WI38 (cell line): ENCODE measurements at regions not wholly inside any gene's neighbourhood (a gene's known extent, or its start where the extent isn't known, plus 50 kb on each side); places are given as distances from the start of the nearest gene placed in this dataset.

Experiments
- H3K4me3 ChIP-seq: 2 replicates; pipeline ENCODE4 v1.5.1; 2011; ENCODE audit warnings: low read depth, mild to moderate bottlenecking, control low read depth, low read length
- TF ChIP-seq, protein P1 (sequence below): IDR thresholded peaks from 2 replicates; pipeline ENCODE4 v1.5.1; 2012; ENCODE audit warnings: low read depth, mild to moderate bottlenecking, control low read depth, low read length

DNA sequence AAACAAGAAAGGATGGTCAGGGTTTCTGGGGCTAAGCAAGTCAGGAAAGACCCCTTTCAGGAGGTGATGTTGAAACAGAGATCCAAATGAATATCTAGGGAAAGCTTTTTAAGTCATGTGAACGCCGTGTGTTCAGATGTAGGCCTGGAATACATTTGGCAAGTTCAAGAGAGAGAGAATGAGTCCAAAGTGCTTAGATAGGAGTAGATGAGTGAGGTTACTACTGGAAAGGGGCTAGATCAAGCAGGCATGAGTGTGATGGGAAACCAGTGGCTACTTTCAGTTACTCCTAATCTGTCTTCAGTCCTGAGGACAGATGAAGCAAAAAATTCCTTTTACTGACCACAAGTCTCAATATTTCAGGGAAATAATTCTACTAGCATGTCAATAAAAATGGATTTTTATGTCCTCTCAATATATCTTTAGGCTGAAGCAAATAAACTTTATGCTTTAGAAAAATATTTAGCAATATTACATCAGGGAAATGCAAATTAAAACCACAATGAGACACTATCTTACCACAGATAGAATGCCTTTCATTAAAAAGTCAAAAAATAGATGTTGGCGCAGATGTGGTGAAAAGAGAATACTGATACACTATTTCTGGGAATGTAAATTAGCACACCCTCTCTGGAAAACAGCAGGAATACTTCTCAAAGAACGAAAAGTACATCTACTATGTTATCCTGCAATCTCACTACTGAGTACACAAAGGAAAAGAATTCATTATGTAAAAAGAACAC lies 1085.0 kb upstream of the TENM4 start:
- no peak overlapping the region for H3K4me3 ChIP-seq
- TF ChIP-seq, protein P1, sequence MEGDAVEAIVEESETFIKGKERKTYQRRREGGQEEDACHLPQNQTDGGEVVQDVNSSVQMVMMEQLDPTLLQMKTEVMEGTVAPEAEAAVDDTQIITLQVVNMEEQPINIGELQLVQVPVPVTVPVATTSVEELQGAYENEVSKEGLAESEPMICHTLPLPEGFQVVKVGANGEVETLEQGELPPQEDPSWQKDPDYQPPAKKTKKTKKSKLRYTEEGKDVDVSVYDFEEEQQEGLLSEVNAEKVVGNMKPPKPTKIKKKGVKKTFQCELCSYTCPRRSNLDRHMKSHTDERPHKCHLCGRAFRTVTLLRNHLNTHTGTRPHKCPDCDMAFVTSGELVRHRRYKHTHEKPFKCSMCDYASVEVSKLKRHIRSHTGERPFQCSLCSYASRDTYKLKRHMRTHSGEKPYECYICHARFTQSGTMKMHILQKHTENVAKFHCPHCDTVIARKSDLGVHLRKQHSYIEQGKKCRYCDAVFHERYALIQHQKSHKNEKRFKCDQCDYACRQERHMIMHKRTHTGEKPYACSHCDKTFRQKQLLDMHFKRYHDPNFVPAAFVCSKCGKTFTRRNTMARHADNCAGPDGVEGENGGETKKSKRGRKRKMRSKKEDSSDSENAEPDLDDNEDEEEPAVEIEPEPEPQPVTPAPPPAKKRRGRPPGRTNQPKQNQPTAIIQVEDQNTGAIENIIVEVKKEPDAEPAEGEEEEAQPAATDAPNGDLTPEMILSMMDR: no peak

DNA sequence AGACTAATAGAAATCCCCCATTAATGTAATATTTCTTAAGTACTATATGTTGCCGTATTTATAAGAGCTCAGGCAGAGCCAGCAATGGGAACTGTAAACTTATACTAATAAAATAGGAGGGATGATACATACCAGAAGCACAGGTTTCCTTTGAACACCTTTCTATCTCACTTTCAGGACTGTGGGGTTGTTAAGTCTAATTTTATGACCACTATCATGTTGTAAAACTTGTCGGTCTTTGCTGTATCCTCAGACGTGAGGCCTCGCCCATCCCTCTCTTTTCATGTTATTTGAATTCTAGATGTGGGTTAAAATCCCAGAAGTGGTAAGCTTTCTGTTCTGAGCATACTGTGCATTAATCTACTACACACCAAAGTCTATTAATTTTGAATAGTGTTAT lies 1083.5 kb upstream of the TENM4 start:
- H3K4me3 ChIP-seq: no peak overlapping the region
- TF ChIP-seq, protein P1: no peak

DNA sequence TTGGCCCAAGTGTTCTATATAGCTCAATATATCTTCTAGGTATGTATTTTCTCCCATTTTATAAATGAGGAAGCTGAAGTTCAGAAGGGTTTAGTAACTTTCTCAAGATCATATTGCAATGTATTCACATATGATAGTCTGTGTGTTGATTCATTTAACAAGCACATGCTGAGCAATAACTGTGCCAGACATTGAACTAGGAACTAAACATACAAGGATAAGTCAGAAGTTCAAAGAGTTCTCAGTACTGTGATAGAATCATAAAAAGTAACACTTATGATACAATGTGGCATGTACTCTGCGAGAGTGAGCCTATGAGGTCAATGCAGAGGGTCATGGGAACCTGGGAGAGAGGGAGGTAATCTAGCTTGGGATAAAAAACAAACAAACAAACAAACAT lies 1082.2 kb upstream of the TENM4 start:
- TF ChIP-seq, protein P1: no peak
- no peak overlapping the region for H3K4me3 ChIP-seq

DNA sequence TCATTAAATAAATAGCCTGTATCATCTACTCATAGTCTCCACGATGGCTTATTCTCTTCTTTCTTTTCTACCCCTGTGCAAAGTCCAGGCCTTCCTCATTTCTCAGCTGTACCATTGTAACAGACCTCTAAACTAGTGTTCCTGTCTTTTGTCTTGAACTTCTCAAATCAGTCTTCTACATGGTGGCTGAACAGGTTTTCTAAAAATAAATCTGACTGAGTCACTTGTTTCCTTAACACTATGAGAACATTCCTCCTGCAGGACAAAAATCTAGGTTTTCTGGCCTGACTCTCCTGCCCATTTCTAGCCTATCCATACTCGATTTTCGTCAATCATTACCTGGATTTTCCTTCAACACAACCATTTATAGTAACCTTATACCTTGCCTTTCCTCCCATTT lies 1080.8 kb upstream of the TENM4 start:
- TF ChIP-seq, protein P1: no peak
- H3K4me3 ChIP-seq: no peak overlapping the region

DNA sequence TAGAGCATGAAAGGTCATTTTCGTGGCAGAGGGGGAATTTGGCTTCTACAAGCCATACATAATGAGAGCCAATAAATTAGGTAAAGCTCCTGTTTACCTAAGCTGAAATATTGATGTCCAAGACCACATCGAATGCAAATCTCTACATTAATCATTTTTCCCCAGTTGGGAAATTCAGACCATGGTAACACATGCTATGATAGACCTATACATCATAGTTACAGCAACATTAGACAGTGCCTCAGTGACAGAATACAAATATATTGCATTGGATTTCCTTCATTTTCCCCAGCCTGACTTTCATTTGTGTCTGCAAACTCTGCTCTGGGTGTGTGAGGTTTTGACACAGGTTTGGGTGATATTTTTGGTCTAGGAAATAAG lies 1079.7 kb upstream of the TENM4 start:
- TF ChIP-seq, protein P1: no peak
- H3K4me3 ChIP-seq: no peak overlapping the region

DNA sequence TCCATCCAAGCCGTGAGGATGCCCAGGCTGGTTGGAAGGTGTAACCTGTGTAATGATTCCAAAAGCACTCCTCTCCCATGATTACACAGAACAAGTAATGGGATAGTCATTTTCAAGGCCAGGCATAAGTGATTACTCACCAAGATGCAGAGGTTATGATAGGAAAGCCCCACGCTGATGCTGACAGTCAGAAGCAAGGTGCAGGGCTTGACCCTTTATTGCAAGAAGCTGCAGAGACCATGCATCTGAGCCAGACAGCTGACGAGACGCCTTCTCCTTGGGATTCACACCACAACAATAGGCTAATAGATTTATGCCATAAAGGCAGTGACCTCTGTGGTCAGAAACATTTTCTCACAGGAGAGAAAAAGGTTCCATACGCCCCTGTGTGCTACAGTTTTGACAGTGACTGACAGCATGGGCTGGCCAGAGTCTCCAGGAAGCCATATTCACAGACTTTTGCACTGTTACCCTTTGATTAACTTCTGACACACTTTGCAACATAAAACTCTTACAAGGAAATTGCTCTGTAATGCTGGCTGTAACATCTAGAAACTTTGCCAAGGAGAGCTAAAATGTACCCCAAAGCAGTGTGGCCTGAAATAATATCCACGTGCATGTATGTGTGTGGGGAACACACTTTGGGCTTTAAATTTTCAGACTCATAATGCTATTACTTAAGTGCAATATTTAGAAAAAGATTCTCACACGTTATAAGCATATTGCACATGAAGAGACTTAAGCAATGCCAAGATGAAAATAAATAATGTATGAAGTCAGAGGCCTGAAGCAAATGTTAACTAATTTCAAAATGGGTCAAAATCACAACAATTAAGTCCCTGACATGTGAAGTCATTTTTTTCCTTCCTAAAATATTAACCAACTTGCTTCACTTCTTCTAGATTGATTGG lies 1079.0 kb upstream of the TENM4 start:
- no peak overlapping the region for H3K4me3 ChIP-seq
- TF ChIP-seq, protein P1: no peak

DNA sequence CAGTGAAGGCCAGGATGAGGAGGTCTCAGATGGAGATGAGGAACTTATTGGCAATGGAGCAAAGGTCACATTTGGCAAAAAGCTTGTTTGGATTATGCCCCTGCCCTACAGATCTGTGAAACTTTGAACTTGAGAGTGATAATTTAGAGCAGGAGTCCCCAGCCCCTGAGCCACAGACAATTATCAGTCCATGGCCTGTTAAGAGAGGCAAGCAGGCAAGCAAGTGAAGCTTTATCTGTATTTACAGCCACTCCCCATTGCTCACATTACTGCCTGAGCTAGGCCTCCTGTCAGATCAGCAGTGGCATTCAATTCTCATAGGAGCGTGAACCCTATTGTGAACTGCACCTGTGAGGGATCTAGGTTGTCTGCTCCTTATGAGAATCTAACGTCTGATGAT lies 1076.9 kb upstream of the TENM4 start:
- TF ChIP-seq, protein P1: no peak
- no peak overlapping the region for H3K4me3 ChIP-seq
